ENCODE measurements at regions not wholly inside any gene's neighbourhood (a gene's known extent, or its start where the extent isn't known, plus 50 kb on each side); places are given as distances from the start of the nearest gene placed in this dataset.
"Not testable (repeated sequence)": the region's sequence is repeated elsewhere in the genome, so short reads cannot be mapped to it uniquely, and the experiment has no call there.

GRCh38 chr12:124646385-124647230 is 79.2 kb upstream of the NCOR2 start:
- DNase-seq (ENCODE audit: low spot score): no peak
- no peak for TF ChIP-seq CTCF (IDR thresholded peaks at IDR 0.05; ENCODE audit: extremely low read depth, missing control alignments)

GRCh38 chr12:124645530-124646244 is 78.3 kb upstream of the NCOR2 start:
- DNase-seq (ENCODE audit: low spot score): no peak
- TF ChIP-seq CTCF (IDR thresholded peaks at IDR 0.05; ENCODE audit: extremely low read depth, missing control alignments): no peak

- not testable (repeated sequence) for DNase-seq (ENCODE audit: low spot score)
These were observed 76.4 kb upstream of the NCOR2 start for GRCh38 chr12:124643768-124644167.

- no peak for DNase-seq (ENCODE audit: low spot score)
- TF ChIP-seq CTCF (IDR thresholded peaks at IDR 0.05; ENCODE audit: extremely low read depth, missing control alignments): no peak
These were observed 74.7 kb upstream of the NCOR2 start for GRCh38 chr12:124642105-124642504.

- TF ChIP-seq CTCF (IDR thresholded peaks at IDR 0.05; ENCODE audit: extremely low read depth, missing control alignments): no peak
- DNase-seq (ENCODE audit: low spot score): no peak
These were observed 74.2 kb upstream of the NCOR2 start for GRCh38 chr12:124641591-124641990.

- no peak for TF ChIP-seq CTCF (IDR thresholded peaks at IDR 0.05; ENCODE audit: extremely low read depth, missing control alignments)
- no peak for DNase-seq (ENCODE audit: low spot score)
These were observed 72.6 kb upstream of the NCOR2 start for GRCh38 chr12:124640056-124640455.

- DNase-seq (ENCODE audit: low spot score): no peak
- no peak for TF ChIP-seq CTCF (IDR thresholded peaks at IDR 0.05; ENCODE audit: extremely low read depth, missing control alignments)
These were observed 71.9 kb upstream of the NCOR2 start for GRCh38 chr12:124639122-124639806.

Measured in GM20000 (cell line).